HuH-7.5 (cell line): ENCODE measurements at regions not wholly inside any gene's neighbourhood (a gene's known extent, or its start where the extent isn't known, plus 50 kb on each side); places are given as distances from the start of the nearest gene placed in this dataset.

Experiments used
- DNase-seq: peaks from one replicate; pipeline ENCODE4 v3.0.0; 2011; ENCODE audit warnings: low spot score

DNA sequence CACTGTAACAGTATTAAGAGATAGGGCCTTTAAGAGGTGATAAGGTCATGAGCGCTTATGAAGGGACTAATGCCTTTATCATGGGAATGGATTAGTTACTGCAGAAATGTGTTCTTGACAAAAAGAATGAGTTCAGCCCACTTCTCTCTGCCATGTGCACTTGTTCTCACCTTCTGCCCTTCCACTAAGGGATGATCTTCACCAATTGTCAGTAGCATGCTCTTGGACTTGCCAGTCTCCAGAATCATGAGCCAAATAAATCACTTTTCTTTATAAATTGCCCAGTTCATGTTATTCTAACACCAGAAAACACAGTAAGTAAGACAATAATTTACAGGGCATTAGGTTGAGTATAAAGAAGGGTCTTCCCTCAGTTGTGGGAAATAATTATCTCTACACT, 189.1 kb downstream of the CRPPA start:
- DNase-seq = no peak

GRCh38 chr7:16223963-16224707, 197.2 kb downstream of the CRPPA start:
- no peak for DNase-seq

DNA sequence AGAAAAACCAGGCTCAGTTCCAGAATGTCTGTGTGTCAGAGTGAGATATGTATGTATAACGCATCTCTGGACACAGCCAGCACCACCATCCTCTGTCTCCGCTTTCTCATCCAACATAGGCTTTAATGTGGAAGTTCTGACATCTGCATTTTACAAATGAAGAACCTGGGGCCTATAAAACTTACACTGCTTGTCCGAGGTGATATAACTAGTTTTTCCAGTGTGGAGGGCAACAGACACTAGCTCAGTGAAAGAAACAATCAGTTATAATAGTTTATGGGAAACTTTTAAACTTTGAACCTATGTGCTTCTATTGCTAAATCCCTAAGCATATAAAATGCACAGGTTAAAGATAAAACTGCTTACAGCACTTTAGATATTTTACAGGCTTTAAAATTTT, 208.7 kb downstream of the CRPPA start:
- no peak for DNase-seq

- DNase-seq = no peak
Measured at GRCh38 chr7:16212032-16212431, 209.3 kb downstream of the CRPPA start.

- no peak for DNase-seq
Measured at GRCh38 chr7:16211402-16211925, 209.9 kb downstream of the CRPPA start.

GRCh38 chr7:16210171-16210570, 211.2 kb downstream of the CRPPA start:
- no peak for DNase-seq

DNA sequence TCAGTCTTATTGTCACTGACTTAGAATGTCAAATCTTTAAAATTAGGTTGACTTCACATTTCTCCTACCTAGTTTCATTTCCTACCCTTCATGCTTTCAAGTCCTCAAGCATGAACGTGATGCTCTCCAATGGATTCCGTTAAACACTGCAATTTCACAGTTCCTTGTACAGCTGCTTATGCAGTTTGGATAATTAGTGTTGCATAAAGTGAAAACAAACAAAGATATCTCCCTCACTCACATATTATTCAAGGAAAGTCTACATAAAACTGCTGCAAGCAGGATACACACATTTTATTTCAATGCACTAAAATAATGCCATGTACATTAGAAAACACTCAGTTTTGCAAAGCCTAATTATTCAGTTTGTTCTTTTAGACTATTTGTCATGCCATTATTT, 214.0 kb downstream of the CRPPA start:
- DNase-seq = no peak

GRCh38 chr7:16205466-16205865, 215.9 kb downstream of the CRPPA start:
- no peak for DNase-seq

- DNase-seq = no peak
Measured at GRCh38 chr7:16204953-16205352, 216.4 kb downstream of the CRPPA start.

- no peak for DNase-seq
Measured at GRCh38 chr7:16203065-16203464, 218.3 kb downstream of the CRPPA start.

GRCh38 chr7:16202303-16202702, 219.0 kb downstream of the CRPPA start:
- no peak for DNase-seq

- DNase-seq = no peak
Measured at GRCh38 chr7:16200591-16200990, 220.7 kb downstream of the CRPPA start.

- no peak for DNase-seq
Measured at GRCh38 chr7:16193631-16194030, 227.7 kb downstream of the CRPPA start.

DNA sequence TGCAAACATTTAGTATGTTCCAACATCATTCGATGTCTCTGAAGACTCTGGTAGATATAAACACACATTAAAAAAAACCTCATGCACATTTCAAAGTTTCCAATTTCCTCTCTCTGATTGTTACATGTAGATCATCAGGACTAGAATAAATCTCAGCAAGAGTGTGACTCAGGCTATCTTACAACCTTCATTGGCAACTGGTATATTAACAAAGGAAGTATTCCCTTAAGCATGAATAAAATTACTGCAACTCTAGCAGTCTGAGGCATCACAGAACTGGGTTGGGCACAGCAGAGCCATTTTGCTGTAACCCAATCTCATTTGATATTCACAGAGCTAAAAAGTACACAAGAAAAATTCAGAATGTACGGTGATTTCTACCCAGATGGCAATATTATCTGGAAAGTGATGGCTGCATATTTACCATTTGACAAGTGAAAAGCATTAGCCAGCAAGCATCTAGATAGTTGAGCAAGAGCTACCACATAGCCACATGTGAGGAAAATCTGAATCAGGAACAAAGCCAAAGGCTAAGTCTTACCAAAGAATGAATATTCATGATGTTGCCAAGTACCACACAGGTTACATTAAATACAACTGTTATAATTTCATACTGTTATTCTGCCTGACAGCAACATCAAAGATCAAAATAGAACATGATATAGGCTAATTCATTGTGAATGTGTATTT, 232.2 kb downstream of the CRPPA start:
- DNase-seq = no peak

GRCh38 chr7:16187131-16187530, 234.2 kb downstream of the CRPPA start:
- no peak for DNase-seq

DNA sequence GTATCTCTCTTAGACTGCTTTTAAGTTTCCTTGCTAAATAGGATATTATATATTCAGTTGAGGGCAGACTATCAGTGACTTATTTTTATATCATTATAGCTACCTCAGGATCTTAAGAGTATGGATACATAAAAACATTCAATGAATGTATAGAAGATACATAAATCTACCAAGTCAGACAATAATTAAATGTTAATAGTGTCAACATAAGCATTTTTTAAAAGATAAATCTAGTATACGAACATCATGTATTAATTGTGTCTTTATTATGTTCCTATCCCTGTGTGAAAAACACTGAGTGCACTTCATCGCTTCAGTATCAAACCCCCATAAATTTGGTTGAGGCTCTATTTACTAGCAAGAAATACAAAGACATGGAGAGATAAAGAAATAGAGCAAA, 242.8 kb downstream of the CRPPA start:
- DNase-seq = no peak

DNA sequence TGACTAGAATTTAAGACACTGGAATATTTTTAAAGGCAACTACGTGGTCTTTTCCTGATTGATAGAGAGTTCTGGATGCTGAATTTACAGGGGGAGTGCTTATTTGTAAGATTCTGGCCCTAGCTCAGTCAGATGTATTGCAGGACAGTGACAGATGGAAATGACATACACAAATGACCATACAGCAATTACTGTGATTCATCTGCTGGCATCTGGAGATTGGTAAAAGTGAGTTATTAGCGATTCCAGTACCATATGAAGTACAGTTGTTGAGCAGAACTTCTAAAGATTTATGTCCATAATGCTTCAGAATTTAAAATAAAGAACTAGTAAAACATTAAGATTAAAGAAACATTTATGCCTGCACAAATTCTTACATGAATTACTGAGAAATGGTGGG, 243.2 kb downstream of the CRPPA start:
- DNase-seq = no peak

- no peak for DNase-seq
Measured at GRCh38 chr7:16174253-16174652, 247.1 kb downstream of the CRPPA start.

DNA sequence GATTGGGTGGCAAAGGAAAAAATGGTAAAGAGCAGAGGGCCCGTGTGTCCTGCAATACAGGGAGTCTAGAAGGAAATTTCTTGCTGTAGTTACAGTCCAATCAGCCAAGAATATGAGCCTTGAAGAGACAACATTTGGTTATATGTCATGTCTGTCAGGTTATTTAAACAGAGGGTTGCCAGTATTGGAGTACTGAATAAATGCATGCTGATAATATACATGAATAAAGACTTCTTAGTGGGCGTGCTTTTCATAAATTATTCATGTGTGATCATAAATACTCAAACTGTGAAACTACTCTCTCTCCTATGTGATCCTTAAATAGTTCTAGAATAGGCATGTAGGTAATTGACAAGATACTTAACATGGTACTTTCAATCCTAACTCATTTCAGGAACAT, 249.0 kb downstream of the CRPPA start:
- no peak for DNase-seq

GRCh38 chr7:16171928-16172327, 249.4 kb downstream of the CRPPA start:
- no peak for DNase-seq

- DNase-seq = no peak
Measured at GRCh38 chr7:16170671-16171070, 250.7 kb downstream of the CRPPA start.

- no peak for DNase-seq
Measured at GRCh38 chr7:16169537-16169936, 251.8 kb downstream of the CRPPA start.

- no peak for DNase-seq
Measured at GRCh38 chr7:16167526-16167925, 253.8 kb downstream of the CRPPA start.

GRCh38 chr7:16144361-16144760, 277.0 kb downstream of the CRPPA start:
- DNase-seq = peak; percentile 15
